ENCODE measurements at regions not wholly inside any gene's neighbourhood (a gene's known extent, or its start where the extent isn't known, plus 50 kb on each side); places are given as distances from the start of the nearest gene placed in this dataset.

GRCh38 chr20:24878657-24879056, 70.4 kb upstream of the CST7 start:
- Histone ChIP-seq H3K9me3 (replicated peaks; ENCODE audit: control insufficient read depth, insufficient read depth, low read depth, low read length) (no peaks in the 10 kb centered on the region), H3K9me1 (ENCODE audit: control insufficient read depth, insufficient read depth, low read length) (no peaks in the 10 kb centered on the region), H2AFZ (ENCODE audit: low read depth, low read length) (no peak overlapping the region), H4K20me1 (replicated peaks; ENCODE audit: control insufficient read depth, insufficient read depth, low read length) (no peaks in the 10 kb centered on the region), H3K79me2 (ENCODE audit: control insufficient read depth, insufficient read depth, low read length) (no peaks in the 10 kb centered on the region), H3K9ac (ENCODE audit: insufficient read depth in 1 of 2, low read depth in 2 of 2, low read length in 2 of 2) (no peak overlapping the region), H3K4me3 (no peak overlapping the region), H3K36me3 (ENCODE audit: control insufficient read depth, insufficient read depth, low read length) (no peaks in the 10 kb centered on the region), H3K27ac (ENCODE audit: extremely low read depth, low read depth, low read length) (no peak overlapping the region), H3K27me3 (ENCODE audit: control insufficient read depth in 2 of 2, insufficient read depth in 2 of 2, low read length in 2 of 2) (no peaks in the 10 kb centered on the region; a peak in 1 of 5 replicates), H3K4me1 (replicated peaks in 1 of 2; ENCODE audit: control insufficient read depth in 2 of 2, insufficient read depth in 2 of 2, low read length in 2 of 2) (no peaks in the 10 kb centered on the region), H3K4me2 (ENCODE audit: insufficient read depth, low read length) (no peak overlapping the region)
- in situ Hi-C loops (cut with MboI) (no loop called here), intact Hi-C loops (cut with micrococcal nuclease) (no loop called here)
- ChIA-PET POLR2A (no interaction called here), CTCF (ENCODE audit: low intra/inter-chr PET ratio) (no interaction called here)
- WGBS (ENCODE audit: insufficient coverage, low coverage, missing lambda C conversion rate) = 2% methylated on average over 6 of the region's 6 CpGs
- TF ChIP-seq LEF1 (IDR thresholded peaks at IDR 0.05) (no peak), RNF219 (CRISPR knock-in tag; IDR thresholded peaks at IDR 0.05) (no peak), E4F1 (CRISPR knock-in tag; IDR thresholded peaks at IDR 0.05; ENCODE audit: borderline replicate concordance) (no peak)
- BruUV-seq (replicated peaks) = no TSS peak
- FAIRE-seq = no peak
- ATAC-seq = no peak
- no peak for DNase-seq (ENCODE audit: extremely low read depth in 1 of 4, low spot score in 3 of 4)
